GM23338 (cell line): ENCODE measurements at regions not wholly inside any gene's neighbourhood (a gene's known extent, or its start where the extent isn't known, plus 50 kb on each side); places are given as distances from the start of the nearest gene placed in this dataset.

Source experiments
- ATAC-seq: fragments of 200-7000 bp; cut with Tn5 transposase; 3 replicates; pipeline ENCODE4 v1.9.1; 2020
- DNase-seq: peaks from one replicate; pipeline ENCODE4 v3.0.0-alpha.2; 2015; ENCODE audit warnings: low spot score
- H2AFZ ChIP-seq: fragments of 200-600 bp; sonication (generic); 2 replicates; pipeline ENCODE4 v1.8.0; 2016; ENCODE audit warnings: antibody characterized with exemption, mild to moderate bottlenecking, moderate library complexity
- H3F3A ChIP-seq: fragments of 200-600 bp; sonication (generic); replicated peaks from 2 replicates; pipeline ENCODE4 v1.8.0; 2017; ENCODE audit warnings: antibody characterized with exemption, mixed run types, low read depth
- H3K27ac ChIP-seq: fragments of 200-600 bp; sonication (generic); 2 replicates; pipeline ENCODE4 v1.6.1; 2016; ENCODE audit warnings: low read depth
- H3K27me3 ChIP-seq: fragments of 200-600 bp; sonication (generic); 2 replicates; pipeline ENCODE4 v1.8.0; 2016; ENCODE audit warnings: mild to moderate bottlenecking, mixed run types, moderate library complexity; ENCODE audit not compliant: insufficient read depth
- H3K36me3 ChIP-seq: fragments of 200-600 bp; sonication (generic); 2 replicates; pipeline ENCODE4 v1.8.0; 2016; ENCODE audit warnings: mild to moderate bottlenecking; ENCODE audit not compliant: insufficient read depth
- H3K4me1 ChIP-seq: fragments of 200-600 bp; sonication (generic); 2 replicates; pipeline ENCODE4 v1.8.0; 2016; ENCODE audit warnings: mild to moderate bottlenecking, moderate library complexity; ENCODE audit not compliant: insufficient read depth
- H3K4me2 ChIP-seq: fragments of 200-600 bp; sonication (generic); 2 replicates; pipeline ENCODE4 v1.7.1; 2017; ENCODE audit warnings: mixed run types
- H3K4me3 ChIP-seq: fragments of 200-600 bp; sonication (generic); 2 replicates; pipeline ENCODE4 v1.6.1; 2016; ENCODE audit warnings: mixed run types
- H3K79me2 ChIP-seq: fragments of 200-600 bp; sonication (generic); replicated peaks from 2 replicates; pipeline ENCODE4 v1.8.0; 2017; ENCODE audit warnings: mild to moderate bottlenecking; ENCODE audit not compliant: insufficient read depth
- H3K9me2 ChIP-seq: fragments of 200-600 bp; sonication (generic); 2 replicates; pipeline ENCODE4 v1.8.0; 2017; ENCODE audit not compliant: insufficient read depth
- H4K20me1 ChIP-seq: fragments of 200-600 bp; sonication (generic); replicated peaks from 2 replicates; pipeline ENCODE4 v1.8.0; 2017; ENCODE audit warnings: mild to moderate bottlenecking; ENCODE audit not compliant: insufficient read depth
- H3K27ac Mint-ChIP-seq: 2 replicates; pipeline ENCODE4 v1.8.0; 2020; ENCODE audit warnings: inconsistent platforms, mild to moderate bottlenecking, moderate library complexity, mixed read lengths
- H3K27me3 Mint-ChIP-seq: 3 replicates; pipeline ENCODE4 v1.8.0; 2022; ENCODE audit warnings: low read depth, mild to moderate bottlenecking, moderate library complexity, mixed read lengths, inconsistent platforms; ENCODE audit not compliant: insufficient read depth, poor library complexity
- H3K36me3 Mint-ChIP-seq: 3 replicates; pipeline ENCODE4 v1.8.0; 2021; ENCODE audit warnings: low read depth, mild to moderate bottlenecking, inconsistent platforms, moderate library complexity, mixed read lengths
- H3K4me1 Mint-ChIP-seq: 3 replicates; pipeline ENCODE4 v1.8.0; 2020; ENCODE audit warnings: mild to moderate bottlenecking, inconsistent platforms, mixed read lengths
- H3K4me3 Mint-ChIP-seq: 3 replicates; pipeline ENCODE4 v1.8.0; 2021; ENCODE audit warnings: moderate library complexity, mild to moderate bottlenecking, inconsistent platforms, mixed read lengths
- H3K9me3 Mint-ChIP-seq: 3 replicates; pipeline ENCODE4 v1.8.0; 2020; ENCODE audit warnings: moderate library complexity, mild to moderate bottlenecking, inconsistent platforms, mixed read lengths
- CREB1 ChIP-seq: fragments of 250-450 bp; sonication (Bioruptor Pico); IDR thresholded peaks from 2 replicates; pipeline ENCODE4 v1.5.0; 2020; ENCODE audit warnings: low read depth, mild to moderate bottlenecking, moderate library complexity
- CTCF ChIP-seq, 2 experiments: fragments of 200-600 bp in 1 of 2; sonication (generic) in 1 of 2; conservative IDR thresholded peaks; 2 replicates each; pipeline versions ENCODE4 v1.5.1 to v1.6.1; 2016 to 2017; ENCODE audit warnings: antibody characterized with exemption in 2 of 2, low read depth in 2 of 2, mild to moderate bottlenecking in 2 of 2, moderate library complexity in 1 of 2
- ETS1 ChIP-seq: IDR thresholded peaks from 2 replicates; pipeline ENCODE4 v1.6.1; 2016; ENCODE audit warnings: antibody characterized with exemption
- EZH2 ChIP-seq: fragments of 200-600 bp; sonication (generic); IDR thresholded peaks from one replicate; pipeline ENCODE4 v1.8.0; 2017; ENCODE audit warnings: antibody characterized with exemption, mild to moderate bottlenecking, low read depth; ENCODE audit not compliant: unreplicated experiment
- EZH2phosphoT487 ChIP-seq: fragments of 200-600 bp; sonication (generic); IDR thresholded peaks from one replicate; pipeline ENCODE4 v1.8.1; 2018; ENCODE audit warnings: antibody characterized with exemption; ENCODE audit not compliant: unreplicated experiment
- JUNB ChIP-seq: IDR thresholded peaks from one replicate; pipeline ENCODE4 v1.6.1; 2016; ENCODE audit warnings: antibody characterized with exemption; ENCODE audit not compliant: unreplicated experiment
- NANOG ChIP-seq: IDR thresholded peaks from 2 replicates; pipeline ENCODE4 v1.6.1; 2016; ENCODE audit warnings: antibody characterized with exemption, borderline replicate concordance
- POLR2AphosphoS5 ChIP-seq: IDR thresholded peaks from 2 replicates; pipeline ENCODE4 v1.6.1; 2016; ENCODE audit warnings: antibody characterized with exemption, low read depth
- REST ChIP-seq: IDR thresholded peaks from one replicate; pipeline ENCODE4 v1.6.1; 2018; ENCODE audit warnings: antibody characterized with exemption; ENCODE audit not compliant: unreplicated experiment
- STAT1 ChIP-seq: IDR thresholded peaks from one replicate; pipeline ENCODE4 v1.6.1; 2016; ENCODE audit warnings: antibody characterized with exemption; ENCODE audit not compliant: unreplicated experiment
- ZNF114 ChIP-seq: fragments of 250-450 bp; sonication (Bioruptor Pico); IDR thresholded peaks from 2 replicates; pipeline ENCODE4 v1.5.0; 2020; ENCODE audit warnings: mild to moderate bottlenecking, moderate library complexity
- ZNF331 ChIP-seq: fragments of 250-450 bp; sonication (Bioruptor Pico); IDR thresholded peaks from 2 replicates; pipeline ENCODE4 v1.5.0; 2020; ENCODE audit warnings: low read depth, mild to moderate bottlenecking, moderate library complexity
- ZNF462 ChIP-seq: fragments of 250-450 bp; sonication (Bioruptor Pico); IDR thresholded peaks from 2 replicates; pipeline ENCODE4 v1.5.0; 2020; ENCODE audit warnings: mild to moderate bottlenecking, moderate library complexity

- TF ChIP-seq ZNF114 (CRISPR knock-in tag) (no peak), CREB1 (CRISPR knock-in tag) (no peak)
Observed at GRCh38 chr18:55763805-55764204, 175.8 kb upstream of the TCF4 start (continued).

- H4K20me1 ChIP-seq: no peaks in the 10 kb centered on the region
- peaks cover 57% of the 10 kb centered on the region for H3K4me1 Mint-ChIP-seq
- no peak overlapping the region for H3K4me3 Mint-ChIP-seq
- H2AFZ ChIP-seq: no peak overlapping the region
- H3K27me3 ChIP-seq: no peaks in the 10 kb centered on the region
- ATAC-seq (no peak), DNase-seq (no peak)
- no peaks in the 10 kb centered on the region for H3K9me3 Mint-ChIP-seq
- H3K27ac Mint-ChIP-seq: no peak overlapping the region
- TF ChIP-seq NANOG (no peak), CTCF (conservative IDR thresholded peaks at IDR 0.05; ENCODE audit: low read depth in 2 of 2) (no peak), ZNF462 (no peak), CREB1 (CRISPR knock-in tag) (no peak), STAT1 (no peak), REST (no peak), EZH2 (no peak), EZH2phosphoT487 (no peak), JUNB (no peak), POLR2AphosphoS5 (no peak), ETS1 (no peak), ZNF331 (CRISPR knock-in tag) (no peak)
- H3F3A ChIP-seq: no peaks in the 10 kb centered on the region
- H3K27ac ChIP-seq: no peak overlapping the region
- H3K27me3 Mint-ChIP-seq: peaks cover 6% of the 10 kb centered on the region
- H3K79me2 ChIP-seq: no peaks in the 10 kb centered on the region
- no peaks in the 10 kb centered on the region for H3K36me3 ChIP-seq
- no peak overlapping the region for H3K4me3 ChIP-seq
- no peak overlapping the region for H3K4me2 ChIP-seq
- no peaks in the 10 kb centered on the region for H3K36me3 Mint-ChIP-seq
- no peaks in the 10 kb centered on the region for H3K4me1 ChIP-seq
- H3K9me2 ChIP-seq: no peaks in the 10 kb centered on the region
Observed at GRCh38 chr18:55763298-55763697, 175.3 kb upstream of the TCF4 start.
